GM12878 (cell line): ENCODE measurements at regions not wholly inside any gene's neighbourhood (a gene's known extent, or its start where the extent isn't known, plus 50 kb on each side); places are given as distances from the start of the nearest gene placed in this dataset.

Experiments used
- ATAC-seq: fragments of 200-7000 bp; cut with Tn5 transposase; 3 replicates; pipeline ENCODE4 v1.9.1; 2020; ENCODE audit warnings: mild to moderate bottlenecking, moderate library complexity
- BruUV-seq: library from RNA; stranded (reverse); fragments of 400-500 nt; replicated peaks from 2 replicates; lab custom pipeline; 2021; lab: Mats Ljungman, UMichigan
- CTCF ChIA-PET: fragments of 300-600 bp; sonication (Branson Sonifier 250); formaldehyde crosslinking; extraction: SDS; loops from one replicate; lab custom pipeline; 2021; ENCODE audit warnings: inconsistent platforms; lab: Yijun Ruan, JAX
- POLR2A ChIA-PET: fragments of 350-600 bp; formaldehyde crosslinking; extraction: SDS; loops from one replicate; lab custom pipeline; 2021; ENCODE audit warnings: inconsistent platforms; lab: Charles Lee
- RAD21 ChIA-PET: fragments of 300-600 bp; sonication (Branson Sonifier 250); formaldehyde crosslinking; loops from one replicate; lab custom pipeline; 2023; ENCODE audit warnings: antibody characterized with exemption; ENCODE audit not compliant: unreplicated experiment; lab: Charles Lee
- SMC1A ChIA-PET: fragments of 300-600 bp; sonication (Branson Sonifier 250); formaldehyde crosslinking; loops from one replicate; lab custom pipeline; 2023; ENCODE audit not compliant: unreplicated experiment, uncharacterized antibody; lab: Charles Lee
- DNase-seq: peaks from one replicate; pipeline ENCODE4 v3.0.0-alpha.2; 2011; ENCODE audit warnings: low read depth, low spot score
- FAIRE-seq: peaks from 3 replicates; lab custom pipeline; 2011; peaks lifted over from hg19 to GRCh38; lab: Jason Lieb, UNC
- H2AFZ ChIP-seq: 2 replicates; pipeline ENCODE4 v1.6.0; 2011; ENCODE audit warnings: low read depth, low read length, control low read depth; ENCODE audit not compliant: control insufficient read depth
- H3K27ac ChIP-seq: 2 replicates; pipeline ENCODE4 v1.5.1; 2011; ENCODE audit warnings: control low read depth; ENCODE audit not compliant: control insufficient read depth, insufficient read depth
- H3K27me3 ChIP-seq, 2 experiments: replicated peaks in 1 of 2; 2 replicates each; pipeline versions ENCODE4 v1.6.0 to v1.6.1; 2011; ENCODE audit warnings: low read length in 1 of 2; ENCODE audit not compliant: control insufficient read depth in 2 of 2, insufficient read depth in 2 of 2
- H3K36me3 ChIP-seq, 2 experiments: 2 replicates each; pipeline ENCODE4 v1.5.1; 2011; ENCODE audit warnings: low read length in 1 of 2; ENCODE audit not compliant: control insufficient read depth in 2 of 2, insufficient read depth in 2 of 2
- H3K4me1 ChIP-seq: 2 replicates; pipeline ENCODE4 v1.6.1; 2011; ENCODE audit warnings: mild to moderate bottlenecking, low read length, moderate library complexity, mixed read lengths; ENCODE audit not compliant: control insufficient read depth, insufficient read depth
- H3K4me2 ChIP-seq: 2 replicates; pipeline ENCODE4 v1.6.0; 2011; ENCODE audit warnings: control low read depth; ENCODE audit not compliant: control insufficient read depth, insufficient read depth
- H3K4me3 ChIP-seq: fragments of 200-600 bp; sonication (generic); 2 replicates; pipeline ENCODE4 v1.5.1; 2016
- H3K79me2 ChIP-seq: 2 replicates; pipeline ENCODE4 v1.6.0; 2011; ENCODE audit warnings: low read length; ENCODE audit not compliant: control insufficient read depth, insufficient read depth
- H3K9ac ChIP-seq: 2 replicates; pipeline ENCODE4 v1.8.0; 2011; ENCODE audit warnings: low read length, control low read depth, mixed read lengths; ENCODE audit not compliant: control insufficient read depth, insufficient read depth
- H3K9me3 ChIP-seq: replicated peaks from 3 replicates; pipeline ENCODE4 v1.5.1; 2011; ENCODE audit warnings: mild to moderate bottlenecking, low read length; ENCODE audit not compliant: control insufficient read depth, insufficient read depth
- H4K20me1 ChIP-seq: 2 replicates; pipeline ENCODE4 v1.6.0; 2011; ENCODE audit not compliant: control insufficient read depth, insufficient read depth
- BCL11A ChIP-seq: IDR thresholded peaks from 2 replicates; pipeline ENCODE4 v1.6.1; 2011; ENCODE audit warnings: low read depth, low read length
- CHD1 ChIP-seq: IDR thresholded peaks from 2 replicates; pipeline ENCODE4 v1.6.1; 2012; ENCODE audit warnings: low read depth, low read length, improper control_type of control experiment
- GATAD2B ChIP-seq: fragments of 450-650 bp; conservative IDR thresholded peaks from 2 replicates; pipeline ENCODE4 v1.6.1; 2017; ENCODE audit warnings: low read depth, mild to moderate bottlenecking, moderate library complexity
- HCFC1 ChIP-seq: fragments of 150-350 bp; IDR thresholded peaks from 2 replicates; pipeline ENCODE4 v1.6.1; 2014; ENCODE audit warnings: low read length
- HDAC2 ChIP-seq: fragments of 200-600 bp; sonication (generic); IDR thresholded peaks from 2 replicates; pipeline ENCODE4 v1.6.1; 2017
- NFXL1 ChIP-seq: fragments of 450-650 bp; IDR thresholded peaks from 2 replicates; pipeline ENCODE4 v1.6.1; 2017; ENCODE audit warnings: antibody characterized with exemption, mild to moderate bottlenecking, borderline replicate concordance
- PAX8 ChIP-seq: fragments of 450-650 bp; IDR thresholded peaks from 2 replicates; pipeline ENCODE4 v1.6.1; 2017; ENCODE audit warnings: mild to moderate bottlenecking, moderate library complexity
- RB1 ChIP-seq: fragments of 450-650 bp; formaldehyde crosslinking; IDR thresholded peaks from 2 replicates; pipeline ENCODE4 v1.6.1; 2017; ENCODE audit warnings: mild to moderate bottlenecking, borderline replicate concordance
- RBBP5 ChIP-seq: fragments of 200-600 bp; sonication (generic); conservative IDR thresholded peaks from 2 replicates; pipeline ENCODE4 v1.6.1; 2016
- RUNX3 ChIP-seq: IDR thresholded peaks from 2 replicates; pipeline ENCODE4 v1.6.1; 2012; ENCODE audit warnings: low read length, inconsistent platforms
- SREBF2 ChIP-seq: IDR thresholded peaks from 2 replicates; pipeline ENCODE4 v1.6.1; 2012; ENCODE audit warnings: mild to moderate bottlenecking, low read length
- ZNF24 ChIP-seq: fragments of 450-650 bp; IDR thresholded peaks from 2 replicates; pipeline ENCODE4 v1.6.1; 2017; ENCODE audit warnings: antibody characterized with exemption, mild to moderate bottlenecking
- WGBS: methylation state at CpG from one replicate; pipeline ENCODE4 v1.1.6; 2016; ENCODE audit warnings: low lambda C conversion rate; ENCODE audit not compliant: insufficient replicate concordance, insufficient coverage; ENCODE audit errors: missing lambda C conversion rate; 5-methylcytosine and 5-hydroxymethylcytosine counted together
- in situ Hi-C: fragments of 300-500 bp; cut with MboI; formaldehyde crosslinking; loops from 9 replicates; pipeline ENCODE4 v1.14.3; 2018; ENCODE audit warnings: mixed read lengths
- intact Hi-C: fragments of 100-400 bp; cut with micrococcal nuclease; formaldehyde crosslinking; loops from one replicate; pipeline ENCODE4 v1.14.2; 2022; ENCODE audit not compliant: unreplicated experiment
- TF ChIP-seq, protein P1 (sequence below), 3 experiments: IDR thresholded peaks in 2 of 3; conservative IDR thresholded peaks in 1 of 3; 2 replicates each; pipeline ENCODE4 v1.5.1; 2011; ENCODE audit warnings: low read depth in 3 of 3, low read length in 3 of 3, mild to moderate bottlenecking in 3 of 3, control low read depth in 2 of 3, moderate library complexity in 2 of 3, inconsistent platforms in 1 of 3, mixed read lengths in 1 of 3; ENCODE audit not compliant: control insufficient read depth in 2 of 3, insufficient read depth in 1 of 3; ENCODE audit errors: extremely low read depth in 1 of 3
- TF ChIP-seq, protein P2 (sequence below): IDR thresholded peaks from 2 replicates; pipeline ENCODE4 v1.6.1; 2011; ENCODE audit warnings: borderline replicate concordance, low read depth, mild to moderate bottlenecking, moderate library complexity, low read length; ENCODE audit not compliant: insufficient read depth, poor library complexity, severe bottlenecking
- TF ChIP-seq, protein P3 (sequence below): IDR thresholded peaks from 2 replicates; pipeline ENCODE4 v1.6.1; 2012; ENCODE audit warnings: low read length, inconsistent platforms
- TF ChIP-seq, protein P4 (sequence below): fragments of 450-650 bp; conservative IDR thresholded peaks from 2 replicates; pipeline ENCODE4 v1.6.1; 2017; ENCODE audit warnings: mild to moderate bottlenecking, moderate library complexity
- TF ChIP-seq, protein P5 (sequence below): IDR thresholded peaks from 2 replicates; pipeline ENCODE4 v1.6.1; 2012; ENCODE audit warnings: low read depth, low read length, improper control_type of control experiment

DNA sequence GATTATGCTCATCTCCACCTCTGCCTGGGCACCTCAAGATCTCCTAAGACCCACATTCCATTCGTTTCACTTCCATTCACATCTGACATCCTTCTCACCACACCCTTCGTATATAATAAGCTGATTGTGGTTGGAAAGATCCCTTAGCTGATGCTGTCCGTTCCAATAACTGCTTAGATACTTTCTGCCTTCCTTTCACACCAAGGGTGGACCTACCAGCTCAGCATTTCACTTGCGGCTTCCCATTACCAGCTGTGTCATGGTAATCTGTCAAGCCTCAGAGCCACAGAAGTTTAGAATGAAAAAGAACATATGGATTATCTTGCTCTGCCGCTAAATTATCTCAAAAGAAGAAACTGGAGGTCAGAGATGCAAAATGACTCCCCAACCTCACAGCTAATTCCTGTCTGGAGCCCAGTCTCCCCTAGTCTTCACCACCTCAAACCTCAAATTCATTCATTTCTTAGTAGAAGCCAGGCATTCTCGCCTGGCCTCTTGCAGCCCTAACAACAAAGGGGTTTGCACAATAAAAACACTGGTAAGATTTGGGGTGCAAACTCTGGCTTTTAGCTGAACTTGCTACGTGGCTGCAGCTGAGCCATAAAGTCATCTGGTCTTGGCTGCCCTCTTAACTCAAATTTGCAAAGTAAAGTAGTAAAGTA lies 182.8 kb upstream of the HS3ST3A1 start:
- Histone ChIP-seq H3K4me1 (no peaks in the 10 kb centered on the region), H3K27me3 (no peaks in the 10 kb centered on the region), H2AFZ (no peak overlapping the region), H3K36me3 (no peaks in the 10 kb centered on the region), H3K79me2 (no peaks in the 10 kb centered on the region), H3K4me2 (no peak overlapping the region), H3K4me3 (no peak overlapping the region), H3K9ac (no peak overlapping the region), H4K20me1 (no peaks in the 10 kb centered on the region), H3K27ac (no peak overlapping the region), H3K9me3 (no peaks in the 10 kb centered on the region; the same call in 2 of the 3 replicates)
- ChIA-PET POLR2A (no interaction called here), CTCF (no interaction called here), SMC1A (no interaction called here), RAD21 (no interaction called here)
- FAIRE-seq, result no peak
- ATAC-seq, result no peak
- no TSS peak for BruUV-seq
- TF ChIP-seq BCL11A (no peak), HDAC2 (no peak), SREBF2 (no peak), GATAD2B (no peak), ZNF24 (no peak), RUNX3 (no peak), CHD1 (no peak), NFXL1 (no peak), HCFC1 (no peak), RBBP5 (no peak), RB1 (no peak), PAX8 (no peak)
- TF ChIP-seq, protein P1, sequence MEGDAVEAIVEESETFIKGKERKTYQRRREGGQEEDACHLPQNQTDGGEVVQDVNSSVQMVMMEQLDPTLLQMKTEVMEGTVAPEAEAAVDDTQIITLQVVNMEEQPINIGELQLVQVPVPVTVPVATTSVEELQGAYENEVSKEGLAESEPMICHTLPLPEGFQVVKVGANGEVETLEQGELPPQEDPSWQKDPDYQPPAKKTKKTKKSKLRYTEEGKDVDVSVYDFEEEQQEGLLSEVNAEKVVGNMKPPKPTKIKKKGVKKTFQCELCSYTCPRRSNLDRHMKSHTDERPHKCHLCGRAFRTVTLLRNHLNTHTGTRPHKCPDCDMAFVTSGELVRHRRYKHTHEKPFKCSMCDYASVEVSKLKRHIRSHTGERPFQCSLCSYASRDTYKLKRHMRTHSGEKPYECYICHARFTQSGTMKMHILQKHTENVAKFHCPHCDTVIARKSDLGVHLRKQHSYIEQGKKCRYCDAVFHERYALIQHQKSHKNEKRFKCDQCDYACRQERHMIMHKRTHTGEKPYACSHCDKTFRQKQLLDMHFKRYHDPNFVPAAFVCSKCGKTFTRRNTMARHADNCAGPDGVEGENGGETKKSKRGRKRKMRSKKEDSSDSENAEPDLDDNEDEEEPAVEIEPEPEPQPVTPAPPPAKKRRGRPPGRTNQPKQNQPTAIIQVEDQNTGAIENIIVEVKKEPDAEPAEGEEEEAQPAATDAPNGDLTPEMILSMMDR (IDR thresholded peaks at IDR 0.05 in 2 of 3, conservative IDR thresholded peaks at IDR 0.05 in 1 of 3; ENCODE audit: control insufficient read depth in 2 of 3, extremely low read depth in 1 of 3, insufficient read depth in 1 of 3, low read depth in 3 of 3, low read length in 3 of 3), result no peak
- TF ChIP-seq, protein P2, sequence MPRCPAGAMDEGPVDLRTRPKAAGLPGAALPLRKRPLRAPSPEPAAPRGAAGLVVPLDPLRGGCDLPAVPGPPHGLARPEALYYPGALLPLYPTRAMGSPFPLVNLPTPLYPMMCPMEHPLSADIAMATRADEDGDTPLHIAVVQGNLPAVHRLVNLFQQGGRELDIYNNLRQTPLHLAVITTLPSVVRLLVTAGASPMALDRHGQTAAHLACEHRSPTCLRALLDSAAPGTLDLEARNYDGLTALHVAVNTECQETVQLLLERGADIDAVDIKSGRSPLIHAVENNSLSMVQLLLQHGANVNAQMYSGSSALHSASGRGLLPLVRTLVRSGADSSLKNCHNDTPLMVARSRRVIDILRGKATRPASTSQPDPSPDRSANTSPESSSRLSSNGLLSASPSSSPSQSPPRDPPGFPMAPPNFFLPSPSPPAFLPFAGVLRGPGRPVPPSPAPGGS, result no peak
- TF ChIP-seq, protein P3, sequence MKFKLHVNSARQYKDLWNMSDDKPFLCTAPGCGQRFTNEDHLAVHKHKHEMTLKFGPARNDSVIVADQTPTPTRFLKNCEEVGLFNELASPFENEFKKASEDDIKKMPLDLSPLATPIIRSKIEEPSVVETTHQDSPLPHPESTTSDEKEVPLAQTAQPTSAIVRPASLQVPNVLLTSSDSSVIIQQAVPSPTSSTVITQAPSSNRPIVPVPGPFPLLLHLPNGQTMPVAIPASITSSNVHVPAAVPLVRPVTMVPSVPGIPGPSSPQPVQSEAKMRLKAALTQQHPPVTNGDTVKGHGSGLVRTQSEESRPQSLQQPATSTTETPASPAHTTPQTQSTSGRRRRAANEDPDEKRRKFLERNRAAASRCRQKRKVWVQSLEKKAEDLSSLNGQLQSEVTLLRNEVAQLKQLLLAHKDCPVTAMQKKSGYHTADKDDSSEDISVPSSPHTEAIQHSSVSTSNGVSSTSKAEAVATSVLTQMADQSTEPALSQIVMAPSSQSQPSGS, result no peak
- TF ChIP-seq, protein P4, sequence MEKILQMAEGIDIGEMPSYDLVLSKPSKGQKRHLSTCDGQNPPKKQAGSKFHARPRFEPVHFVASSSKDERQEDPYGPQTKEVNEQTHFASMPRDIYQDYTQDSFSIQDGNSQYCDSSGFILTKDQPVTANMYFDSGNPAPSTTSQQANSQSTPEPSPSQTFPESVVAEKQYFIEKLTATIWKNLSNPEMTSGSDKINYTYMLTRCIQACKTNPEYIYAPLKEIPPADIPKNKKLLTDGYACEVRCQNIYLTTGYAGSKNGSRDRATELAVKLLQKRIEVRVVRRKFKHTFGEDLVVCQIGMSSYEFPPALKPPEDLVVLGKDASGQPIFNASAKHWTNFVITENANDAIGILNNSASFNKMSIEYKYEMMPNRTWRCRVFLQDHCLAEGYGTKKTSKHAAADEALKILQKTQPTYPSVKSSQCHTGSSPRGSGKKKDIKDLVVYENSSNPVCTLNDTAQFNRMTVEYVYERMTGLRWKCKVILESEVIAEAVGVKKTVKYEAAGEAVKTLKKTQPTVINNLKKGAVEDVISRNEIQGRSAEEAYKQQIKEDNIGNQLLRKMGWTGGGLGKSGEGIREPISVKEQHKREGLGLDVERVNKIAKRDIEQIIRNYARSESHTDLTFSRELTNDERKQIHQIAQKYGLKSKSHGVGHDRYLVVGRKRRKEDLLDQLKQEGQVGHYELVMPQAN, result no peak
- TF ChIP-seq, protein P5, sequence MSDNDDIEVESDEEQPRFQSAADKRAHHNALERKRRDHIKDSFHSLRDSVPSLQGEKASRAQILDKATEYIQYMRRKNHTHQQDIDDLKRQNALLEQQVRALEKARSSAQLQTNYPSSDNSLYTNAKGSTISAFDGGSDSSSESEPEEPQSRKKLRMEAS, result no peak
- in situ Hi-C loops, result no loop called here
- DNase-seq, result no peak
- WGBS, result 24% methylated on average over 7 of the region's 7 CpGs
- intact Hi-C loops, result no loop called here
